Iris pigment epithelial cell (primary cell): ENCODE measurements at regions not wholly inside any gene's neighbourhood (a gene's known extent, or its start where the extent isn't known, plus 50 kb on each side); places are given as distances from the start of the nearest gene placed in this dataset.
"Not testable (repeated sequence)": the region's sequence is repeated elsewhere in the genome, so short reads cannot be mapped to it uniquely, and the experiment has no call there.

ENCODE experiments used
- DNase-seq: peaks from one replicate; pipeline ENCODE4 v3.0.0-alpha.2; 2011; ENCODE audit warnings: low read depth

GRCh38 chr1:166626711-166627110, 212.6 kb upstream of the POGK start:
- DNase-seq, result no peak

DNA sequence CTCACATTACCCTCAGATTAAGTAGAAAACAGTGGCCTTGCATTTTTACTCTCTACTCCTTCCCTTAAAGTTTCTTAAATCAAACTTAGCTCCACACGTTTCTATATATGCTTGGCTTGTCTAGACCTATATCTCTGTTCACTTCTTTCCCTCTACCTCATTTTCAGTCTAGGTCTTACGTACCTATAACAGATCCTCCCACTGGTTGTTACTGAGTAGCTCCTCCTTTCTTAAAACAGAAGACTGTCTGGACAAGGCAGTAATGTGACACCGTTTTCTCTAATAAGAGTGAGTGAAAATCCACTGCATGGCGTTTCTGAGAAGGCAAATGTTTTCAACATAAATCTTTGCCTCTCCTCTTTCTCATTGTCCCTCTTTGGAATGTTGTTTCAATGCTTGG, 211.7 kb upstream of the POGK start:
- no peak for DNase-seq

DNA sequence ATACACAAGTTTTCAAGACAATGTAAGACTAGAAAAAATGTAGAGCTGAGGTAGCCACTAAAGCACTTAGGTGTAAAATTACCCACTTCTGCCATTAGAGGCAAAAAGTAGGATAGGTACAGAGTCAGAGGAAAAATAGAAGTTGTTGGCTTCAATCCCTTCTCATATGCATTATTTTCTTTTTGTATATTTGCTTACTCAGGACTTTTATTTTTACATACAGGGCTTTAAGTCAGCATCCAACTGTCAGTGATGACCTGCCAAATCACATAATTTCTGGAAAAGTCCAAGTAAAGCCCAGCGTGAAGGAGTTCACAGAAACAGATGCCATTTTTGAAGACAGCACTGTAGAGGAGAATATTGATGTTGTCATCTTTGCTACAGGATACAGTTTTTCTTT, 211.0 kb upstream of the POGK start:
- no peak for DNase-seq

GRCh38 chr1:166629946-166630345, 209.3 kb upstream of the POGK start:
- no peak for DNase-seq

- no peak for DNase-seq
Measured at GRCh38 chr1:166630369-166630768, 208.9 kb upstream of the POGK start.

DNA sequence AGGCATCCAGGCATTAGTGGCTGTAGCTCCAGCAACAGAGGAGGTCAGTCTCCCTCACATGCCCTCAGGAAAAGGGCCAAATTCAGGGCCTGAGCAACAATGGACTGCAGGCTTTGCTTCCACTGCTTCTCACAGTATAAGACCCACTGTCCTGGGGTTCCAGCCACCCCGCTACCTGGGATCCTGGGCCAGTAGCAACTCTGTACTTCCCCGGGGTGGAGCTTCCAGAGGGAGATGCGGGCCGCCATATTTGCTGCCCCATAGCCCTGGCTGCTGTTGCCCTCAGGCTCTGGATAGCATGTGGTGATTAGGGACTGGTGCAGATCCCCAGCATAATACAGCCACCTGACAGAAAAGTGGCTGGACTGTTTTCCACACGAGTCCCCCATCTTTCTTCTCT, 201.1 kb upstream of the POGK start:
- no peak for DNase-seq

DNA sequence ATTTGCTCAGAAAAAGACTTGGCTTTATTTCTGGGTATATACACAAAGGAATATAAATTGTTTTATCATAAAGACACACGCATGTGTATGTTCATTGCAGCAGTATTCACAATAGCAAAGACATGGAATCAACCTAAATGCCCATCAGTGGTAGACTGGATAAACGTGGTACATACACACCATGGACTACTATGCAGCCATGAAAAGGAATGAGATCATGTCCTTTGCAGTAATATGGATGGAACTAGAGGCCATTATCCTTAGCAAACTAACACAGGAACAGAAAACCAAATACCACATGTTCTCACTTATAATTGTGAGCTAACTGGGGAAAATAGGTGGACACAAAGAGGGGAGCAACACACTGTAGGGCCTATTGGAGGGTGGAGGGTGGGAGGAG, 182.0 kb upstream of the POGK start:
- not testable (repeated sequence) for DNase-seq

DNA sequence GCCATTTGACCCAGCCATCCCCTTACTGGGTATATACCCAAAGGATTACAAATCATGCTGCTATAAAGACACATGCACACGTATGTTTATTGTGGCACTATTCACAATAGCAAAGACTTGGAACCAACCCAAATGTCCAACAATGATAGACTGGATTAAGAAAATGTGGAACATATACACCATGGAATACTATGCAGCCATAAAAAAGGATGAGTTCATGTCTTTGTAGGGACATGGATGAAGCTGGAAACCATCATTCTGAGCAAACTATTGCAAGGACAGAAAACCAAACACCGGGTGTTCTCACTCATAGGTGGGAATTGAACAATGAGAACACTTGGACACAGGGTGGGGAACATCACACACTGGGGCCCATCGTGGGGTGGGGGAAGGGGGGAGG, 172.5 kb upstream of the POGK start:
- not testable (repeated sequence) for DNase-seq

DNA sequence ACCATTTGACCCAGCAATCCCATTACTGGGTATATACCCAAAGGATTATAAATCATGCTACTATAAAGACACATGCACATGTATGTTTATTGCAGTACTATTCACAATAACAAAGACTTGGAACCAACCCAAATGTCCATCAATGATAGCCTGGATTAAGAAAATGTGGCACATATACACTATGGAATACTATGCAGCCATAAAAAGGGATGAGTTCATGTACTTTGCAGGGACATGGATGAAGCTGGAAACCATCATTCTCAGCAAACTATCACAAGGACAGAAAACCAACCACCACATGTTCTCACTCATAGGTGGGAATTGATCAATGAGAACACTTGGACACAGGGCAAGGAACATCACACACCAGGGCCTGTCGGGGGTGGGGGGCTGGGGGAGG, 171.7 kb upstream of the POGK start:
- DNase-seq, result not testable (repeated sequence)

DNA sequence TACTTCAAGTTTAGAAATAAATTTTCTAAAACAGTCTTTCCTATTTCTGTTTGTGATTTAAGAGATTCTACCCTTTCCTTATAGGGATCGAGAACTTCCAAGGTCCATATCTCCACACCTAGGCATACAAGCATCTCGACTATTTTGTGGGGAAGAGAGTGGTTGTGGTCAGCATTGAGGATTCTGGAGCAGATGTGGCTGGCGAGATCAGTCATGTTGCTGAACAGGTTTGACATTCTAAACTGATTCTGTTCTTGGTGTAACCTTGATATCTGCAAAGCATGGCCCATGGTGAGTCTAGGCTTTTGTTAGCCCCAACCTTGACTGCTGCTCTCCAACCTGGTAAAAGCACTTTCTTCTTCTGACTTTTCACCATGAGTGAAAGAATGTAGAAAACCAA, 167.6 kb upstream of the POGK start:
- no peak for DNase-seq

DNA sequence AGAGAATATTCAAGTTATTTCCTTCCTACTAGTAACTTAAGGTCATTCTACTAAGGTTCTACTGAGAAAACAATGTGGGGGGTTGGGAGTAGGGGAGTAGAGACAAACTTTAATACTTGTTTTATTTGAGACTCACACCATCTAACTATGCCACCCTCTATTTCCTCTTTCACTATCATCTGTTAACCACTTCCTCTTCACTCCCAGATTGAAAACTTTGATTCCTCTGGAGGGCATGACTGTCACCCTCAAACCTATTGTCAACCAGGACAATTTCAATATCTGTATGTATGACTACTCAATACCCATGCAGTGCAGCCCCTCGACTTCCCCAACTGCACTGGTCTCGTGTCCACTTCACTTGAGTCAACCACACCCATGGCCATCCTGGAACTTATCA, 165.6 kb upstream of the POGK start:
- DNase-seq, result no peak

DNA sequence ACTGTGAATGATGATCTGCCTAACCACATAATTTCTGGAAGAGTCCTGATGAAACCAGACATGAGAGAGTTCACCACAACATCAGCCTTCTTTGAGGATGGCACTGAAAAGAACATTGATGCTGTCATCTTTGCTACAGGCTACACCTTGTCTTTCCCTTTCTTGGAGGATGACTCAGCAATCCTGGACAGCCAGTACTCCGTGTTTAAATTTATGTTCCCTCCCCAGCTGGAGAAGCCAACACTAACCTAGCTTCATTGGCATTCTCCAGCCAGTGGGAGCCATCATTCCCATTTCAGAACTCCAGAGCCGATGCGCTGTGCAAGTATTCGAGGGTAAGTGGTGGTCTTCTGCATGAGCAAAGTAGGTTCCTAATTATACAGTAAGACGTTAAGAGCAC, 164.1 kb upstream of the POGK start:
- no peak for DNase-seq

DNA sequence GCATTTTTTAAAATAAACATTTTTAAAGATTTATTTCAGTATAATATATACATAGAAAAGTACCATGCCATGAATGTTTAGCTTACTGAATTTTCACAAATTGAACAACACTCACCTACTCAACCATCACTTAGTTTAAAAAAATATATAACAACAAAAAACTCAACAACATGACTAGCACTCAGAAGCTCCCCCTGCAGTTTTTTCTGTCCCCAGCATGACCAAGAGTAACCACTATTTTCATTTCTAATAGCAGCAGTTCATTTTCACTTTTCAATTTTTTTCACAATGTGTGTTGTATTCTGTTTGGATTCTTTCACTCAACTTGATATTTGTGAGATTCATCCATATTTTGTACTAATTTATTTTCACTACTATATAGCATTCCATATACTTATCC, 162.3 kb upstream of the POGK start:
- no peak for DNase-seq

- DNase-seq, result no peak
Measured at GRCh38 chr1:166679369-166679768, 159.9 kb upstream of the POGK start.

DNA sequence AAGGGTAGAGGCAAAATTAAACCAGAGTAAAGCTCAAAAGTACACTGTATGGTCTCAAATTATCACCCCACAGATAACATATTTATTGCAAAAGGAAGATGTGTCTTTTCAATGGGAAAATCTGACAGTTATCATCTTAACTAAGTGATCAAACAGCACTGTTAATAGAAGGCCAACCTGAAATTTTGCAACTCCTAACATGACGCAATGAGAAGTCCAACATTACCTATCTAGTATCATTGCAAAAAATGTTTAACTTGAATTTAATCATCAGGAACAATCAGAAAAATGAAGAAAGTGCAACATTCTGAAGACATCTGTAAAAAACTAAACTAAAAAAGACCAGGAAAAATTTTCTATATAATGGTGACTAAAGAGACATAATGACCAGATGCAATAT, 156.7 kb upstream of the POGK start:
- no peak for DNase-seq

DNA sequence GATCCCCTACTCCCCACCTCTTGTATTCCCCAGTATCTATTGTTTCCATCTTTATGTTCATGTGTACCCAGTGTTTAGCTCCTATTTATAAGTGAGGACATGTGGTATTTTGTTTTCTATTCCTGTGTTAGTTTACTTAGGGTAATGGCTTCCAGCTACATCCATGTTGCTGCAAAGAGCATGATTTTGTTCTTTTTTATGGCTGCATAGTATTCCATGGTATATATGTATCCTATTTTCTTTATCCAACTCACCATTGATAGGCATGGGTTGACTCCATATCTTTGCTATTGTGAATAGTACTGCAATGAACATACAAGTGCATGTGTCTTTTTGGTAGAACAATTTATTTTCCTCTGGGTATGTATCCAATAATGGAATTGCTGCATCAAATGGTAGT, 154.6 kb upstream of the POGK start:
- DNase-seq, result not testable (repeated sequence)

DNA sequence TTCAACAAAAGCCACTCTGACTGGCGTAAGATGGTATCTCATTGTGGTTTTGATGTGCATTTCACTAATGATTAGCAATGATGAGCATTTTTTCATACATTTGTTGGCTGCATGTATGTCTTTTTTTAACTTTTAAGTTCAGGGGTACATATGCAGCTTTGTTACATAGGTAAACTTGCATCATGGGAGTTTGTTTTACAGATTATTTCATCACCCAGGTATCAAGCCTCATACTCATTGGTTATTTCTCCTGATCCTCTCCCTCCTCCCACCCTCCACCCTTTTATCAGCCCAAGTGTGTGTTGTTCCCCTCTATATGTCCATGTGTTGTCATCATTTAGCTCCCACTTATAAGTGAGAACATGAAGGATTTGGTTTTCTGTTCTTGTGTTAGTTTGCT, 154.1 kb upstream of the POGK start:
- DNase-seq, result no peak

DNA sequence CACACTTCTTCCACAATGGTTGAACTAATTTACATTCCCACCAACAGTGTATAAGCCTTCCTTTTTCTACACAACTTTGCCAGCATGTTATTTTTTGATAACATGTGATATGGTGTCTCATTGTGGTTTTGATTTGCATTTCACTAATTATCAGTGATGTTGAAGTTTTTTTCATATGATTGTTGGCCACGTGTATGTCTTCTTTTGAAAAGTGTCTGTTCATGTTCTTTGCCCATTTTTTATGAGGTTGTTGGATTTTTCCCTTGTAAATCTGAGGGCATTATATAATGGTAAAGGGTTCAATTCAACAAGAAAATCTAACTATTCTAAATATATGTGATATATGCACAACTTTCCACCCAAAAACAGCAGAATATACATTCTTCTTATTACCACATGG, 153.4 kb upstream of the POGK start:
- not testable (repeated sequence) for DNase-seq

- not testable (repeated sequence) for DNase-seq
Measured at GRCh38 chr1:166690596-166690995, 148.7 kb upstream of the POGK start.

DNA sequence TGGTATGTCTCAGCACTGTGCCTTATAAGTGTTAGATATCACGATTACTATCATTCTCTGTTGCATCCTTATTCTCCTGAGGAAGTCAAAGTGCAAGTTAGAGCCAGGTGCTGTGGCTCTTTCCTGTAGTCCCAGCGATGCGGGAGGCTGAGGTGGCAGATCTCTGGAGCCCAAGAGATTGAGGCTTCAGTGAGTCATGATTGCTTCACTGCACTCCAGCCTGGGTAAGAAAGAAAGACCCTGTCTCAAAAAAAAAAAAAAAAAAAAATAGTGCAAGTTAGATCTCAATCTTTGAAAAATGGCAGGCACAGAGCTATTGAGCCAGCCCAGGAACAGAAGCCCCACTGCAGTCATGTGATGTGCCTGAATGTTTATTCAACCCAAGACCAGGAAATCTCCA, 147.8 kb upstream of the POGK start:
- no peak for DNase-seq

GRCh38 chr1:166692346-166692745, 146.9 kb upstream of the POGK start:
- DNase-seq, result no peak

DNA sequence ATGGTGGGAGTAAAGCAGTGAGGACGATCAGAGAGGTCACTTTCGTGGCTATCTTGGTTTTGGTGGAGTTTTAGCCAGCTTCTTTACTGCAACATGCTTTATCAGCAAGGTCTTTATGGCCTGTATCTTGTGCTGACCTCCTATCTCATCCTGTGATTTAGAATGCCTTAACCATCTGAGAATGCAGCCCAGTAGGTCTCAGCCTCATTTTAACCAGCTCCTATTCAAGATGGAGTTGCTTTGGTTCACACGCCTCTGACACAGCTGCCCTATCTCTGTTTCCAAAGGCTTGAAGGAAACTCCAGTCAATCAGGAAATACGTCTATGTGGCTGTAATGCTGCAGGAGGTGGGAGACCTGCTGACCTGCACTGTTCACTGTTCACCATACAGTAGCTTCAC, 146.1 kb upstream of the POGK start:
- DNase-seq, result no peak

DNA sequence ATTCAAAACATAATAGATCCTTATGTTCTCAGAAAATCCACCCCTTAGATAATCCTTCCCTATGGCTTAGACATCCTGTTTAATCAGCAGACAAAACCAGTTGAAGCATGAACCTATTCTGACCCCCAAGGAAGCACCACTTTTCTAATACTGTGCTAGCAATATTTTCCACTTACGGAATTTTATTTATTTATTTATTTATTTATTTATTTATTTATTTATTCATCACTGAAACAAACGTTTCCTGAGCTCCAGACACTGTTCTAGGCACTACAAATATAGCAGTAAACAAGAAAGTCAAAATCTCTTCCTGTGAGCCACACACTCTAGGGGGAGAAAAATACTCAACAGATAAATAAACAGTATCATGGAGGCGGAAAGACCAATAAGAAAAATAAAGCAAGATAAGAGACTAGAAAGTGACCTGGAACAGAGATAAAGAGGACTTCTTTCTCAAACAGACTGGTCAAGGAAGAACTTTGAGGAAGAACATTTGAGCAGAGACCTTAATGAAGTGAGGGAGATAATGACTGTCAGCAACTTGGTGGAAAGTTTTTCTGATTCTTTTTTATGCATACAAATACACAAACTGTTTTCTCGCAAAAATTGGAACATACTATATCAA, 145.5 kb upstream of the POGK start:
- DNase-seq, result no peak

DNA sequence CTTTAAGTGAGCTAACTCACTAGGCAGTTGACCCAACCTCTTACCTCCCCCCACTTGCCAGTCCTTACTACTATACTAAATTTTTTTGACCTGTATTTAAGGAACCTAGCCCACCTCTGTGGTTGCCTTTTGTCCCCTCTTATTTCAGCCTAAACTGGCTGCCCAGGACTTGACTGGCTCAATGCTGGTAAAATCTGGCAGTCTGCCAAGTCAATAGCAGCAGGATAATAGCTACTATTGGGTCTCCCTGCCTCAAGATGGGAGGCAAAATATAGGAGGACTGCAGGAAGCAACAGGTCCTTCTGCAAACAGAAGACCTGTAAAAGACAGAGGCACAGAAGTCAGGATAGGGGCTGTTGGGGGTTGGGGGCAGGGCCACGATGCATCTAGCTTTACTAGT, 144.2 kb upstream of the POGK start:
- DNase-seq, result no peak

DNA sequence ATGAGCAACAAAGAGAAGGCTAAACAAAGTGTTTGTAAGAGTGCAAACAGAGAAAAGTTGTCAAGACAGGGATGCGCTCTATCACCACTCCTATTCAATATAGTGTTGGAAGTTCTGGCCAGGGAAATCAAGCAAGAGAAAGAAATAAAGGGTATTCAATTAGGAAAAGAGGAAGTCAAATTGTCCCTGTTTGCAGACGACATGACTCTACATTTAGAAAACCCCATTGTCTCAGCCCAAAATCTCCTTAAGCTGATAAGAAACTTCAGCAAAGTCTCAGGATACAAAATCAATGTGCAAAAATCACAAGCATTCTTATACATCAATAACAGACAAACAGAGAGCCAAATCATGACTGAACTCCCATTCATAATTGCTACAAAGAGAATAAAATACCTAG, 143.4 kb upstream of the POGK start:
- not testable (repeated sequence) for DNase-seq
